GM21381 (cell line): ENCODE measurements at regions not wholly inside any gene's neighbourhood (a gene's known extent, or its start where the extent isn't known, plus 50 kb on each side); places are given as distances from the start of the nearest gene placed in this dataset.

Experiments
- ATAC-seq: cut with Tn5 transposase; IDR thresholded peaks from one replicate; pipeline ENCODE4 v1.9.1; 2021; ENCODE audit warnings: mild to moderate bottlenecking, moderate library complexity; ENCODE audit not compliant: unreplicated experiment

DNA sequence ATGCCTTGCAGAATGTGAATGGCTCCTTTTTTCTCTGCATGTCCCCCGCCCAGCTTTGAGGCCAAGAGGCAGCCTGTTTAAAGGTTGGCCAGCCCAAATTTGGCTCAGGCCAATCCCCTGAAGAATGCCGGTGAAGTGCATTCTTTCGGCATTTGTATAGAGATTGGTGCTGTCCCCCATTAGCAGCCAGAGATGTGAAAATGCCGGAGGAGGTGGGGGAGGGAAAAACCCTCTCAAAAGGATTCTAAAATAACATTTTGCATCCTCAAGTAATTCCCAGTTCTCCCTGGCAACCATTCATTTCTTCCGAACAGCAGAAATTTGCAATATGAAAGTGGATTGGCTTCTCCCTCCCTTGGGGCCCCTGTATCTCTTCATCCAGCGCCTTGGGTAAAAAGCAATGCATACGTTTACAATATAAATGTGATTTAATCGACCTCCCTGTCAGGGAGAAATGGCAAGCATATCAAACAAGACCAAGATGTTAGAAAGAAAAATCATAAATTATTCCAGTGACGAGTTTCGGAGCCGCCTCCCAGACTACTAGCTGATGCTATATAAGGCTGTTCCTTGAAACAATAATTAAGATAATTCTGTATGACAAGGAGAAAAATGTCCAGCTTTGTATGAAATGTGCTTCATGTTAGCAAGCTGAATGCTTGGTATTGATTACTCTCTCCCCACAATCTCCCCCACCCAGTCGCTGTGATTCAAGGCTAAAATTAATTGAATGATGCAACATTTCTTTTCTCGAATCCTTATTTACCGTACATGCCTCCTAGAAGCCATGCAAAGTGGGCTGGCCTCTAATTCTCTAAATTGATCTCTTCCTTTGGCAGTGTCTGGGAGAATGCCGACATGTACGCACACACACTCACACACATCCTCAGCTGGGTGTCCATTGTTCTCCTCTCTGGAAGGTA lies 323.7 kb downstream of the RPS24 start:
- no peak for ATAC-seq

DNA sequence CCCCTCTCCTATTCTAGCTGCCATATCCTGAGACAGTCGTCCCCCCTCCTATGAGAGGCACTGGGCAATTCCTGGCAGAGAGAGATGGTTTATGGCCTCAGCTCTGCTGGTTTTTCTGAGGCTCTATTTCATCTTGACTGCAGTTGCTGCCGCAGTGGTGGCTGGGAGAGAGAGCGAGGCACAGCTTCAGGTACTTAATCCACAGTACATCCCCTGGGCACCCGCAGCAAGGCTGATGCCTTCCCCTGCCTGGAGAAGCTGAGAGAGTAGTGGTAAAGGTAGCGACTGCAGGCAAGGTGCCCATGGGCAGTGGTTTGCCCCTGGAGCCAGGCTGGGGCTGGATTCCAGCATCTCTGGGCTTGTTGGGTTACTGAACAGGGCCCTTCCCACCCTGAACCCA lies 324.7 kb downstream of the RPS24 start:
- no peak for ATAC-seq

DNA sequence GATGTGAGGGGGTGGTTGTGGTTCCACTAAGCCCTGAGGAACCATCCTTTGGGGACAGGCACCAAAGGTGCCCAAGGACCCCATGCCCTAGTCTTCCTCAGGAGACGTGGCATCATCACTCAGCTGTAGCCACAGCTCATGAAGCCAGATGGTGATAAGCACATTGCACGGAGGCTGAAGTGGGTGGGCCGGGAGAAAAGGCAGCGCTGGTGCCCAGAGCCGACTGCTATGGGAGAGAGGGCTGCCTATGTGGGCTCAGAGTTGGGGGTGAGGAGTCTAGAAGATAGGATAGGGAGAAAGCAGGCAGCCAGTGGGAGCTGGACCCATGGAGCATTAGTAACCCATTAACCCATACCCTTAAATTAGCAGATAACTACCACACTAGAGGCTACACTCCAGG lies 325.3 kb downstream of the RPS24 start:
- no peak for ATAC-seq

DNA sequence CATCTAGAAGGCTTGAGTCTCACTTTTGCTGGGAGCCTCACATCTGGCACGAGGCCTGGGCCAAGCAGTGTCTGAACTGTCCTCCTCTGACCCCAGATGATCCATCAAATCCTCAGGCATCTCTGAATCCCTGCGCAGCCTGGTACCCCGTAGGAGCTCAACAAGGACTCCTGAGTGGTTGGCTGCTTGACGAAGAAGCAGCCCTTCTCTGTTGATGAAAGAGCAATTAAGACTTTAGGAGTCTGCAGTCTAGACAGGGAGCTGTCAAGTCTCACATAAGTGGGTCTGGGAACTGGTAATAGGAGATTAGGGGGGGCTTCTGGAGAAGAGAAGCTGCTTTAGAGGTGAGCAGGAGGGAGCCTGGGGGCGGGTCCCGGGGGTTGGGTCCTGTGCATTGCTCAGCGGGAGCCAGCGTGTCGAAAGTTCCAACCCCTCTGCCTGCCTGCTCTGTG lies 326.0 kb downstream of the RPS24 start:
- ATAC-seq = no peak

DNA sequence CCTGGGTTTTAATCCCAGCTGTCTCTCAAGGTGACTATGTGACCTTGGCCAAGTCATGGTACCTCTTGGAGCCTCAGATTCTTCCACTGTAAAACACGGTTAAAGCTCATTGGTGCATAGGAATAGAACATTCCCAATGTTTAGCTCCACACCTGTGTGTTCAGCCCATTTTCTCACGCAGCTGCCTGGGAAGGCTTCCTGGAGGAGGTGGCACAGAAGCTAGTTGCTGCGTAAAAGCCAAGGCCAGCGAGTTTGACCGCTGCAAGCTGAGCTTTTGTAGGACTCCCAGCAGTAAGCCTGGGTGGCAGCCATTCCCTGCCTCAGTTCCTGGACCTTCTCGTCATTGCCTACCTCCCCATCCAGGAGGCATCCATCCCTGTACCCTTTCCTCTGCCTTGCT lies 326.6 kb downstream of the RPS24 start:
- ATAC-seq = no peak

DNA sequence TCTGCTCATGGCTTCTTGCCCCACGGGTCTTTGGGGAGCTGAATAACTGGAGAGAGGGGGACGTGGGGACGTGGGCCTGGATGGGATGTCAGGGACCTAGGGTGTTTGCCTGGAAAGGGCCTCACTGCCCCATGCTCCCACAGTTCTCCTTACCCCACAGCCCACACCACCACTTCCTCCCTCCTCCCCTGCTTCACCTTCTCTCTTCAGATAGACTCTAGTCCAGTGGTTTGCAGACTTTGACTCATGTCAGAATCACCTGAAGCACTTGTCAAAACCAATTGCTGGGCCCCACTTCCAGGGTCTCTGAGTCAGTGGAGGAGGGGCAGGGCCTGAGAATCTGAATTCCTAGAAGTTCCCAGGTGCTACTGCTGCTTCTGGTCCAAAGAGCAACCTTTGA lies 327.4 kb downstream of the RPS24 start:
- no peak for ATAC-seq

DNA sequence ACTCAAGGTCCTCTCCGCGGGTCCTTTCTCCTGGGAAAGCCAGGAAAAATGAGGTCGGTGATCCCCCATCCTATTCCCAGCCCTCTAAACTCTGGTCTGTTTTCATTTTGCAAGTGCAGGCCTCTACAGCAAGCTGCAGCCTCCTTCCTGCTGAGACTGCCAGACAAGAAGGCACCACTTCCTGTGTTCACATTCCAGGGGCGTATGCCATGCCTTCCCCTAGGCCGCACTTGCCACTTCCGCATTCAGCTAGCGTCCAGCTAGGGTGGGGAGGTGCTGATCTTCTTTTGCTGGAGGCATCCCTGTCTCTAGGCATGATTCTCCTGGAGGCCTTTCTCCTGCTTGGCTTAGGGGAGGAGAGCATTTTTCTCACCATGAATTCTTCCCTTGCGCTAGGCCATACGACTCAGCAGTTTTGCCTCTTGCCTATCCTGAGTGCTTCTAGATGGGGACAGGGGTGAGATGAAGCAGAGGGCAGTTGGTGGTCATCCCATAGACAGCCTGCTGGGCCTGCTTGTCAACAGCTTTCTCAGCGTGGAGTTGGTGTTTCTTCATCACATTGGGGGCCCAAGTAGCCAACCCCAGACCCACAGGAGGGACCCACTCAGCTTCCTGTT lies 328.9 kb downstream of the RPS24 start:
- no peak for ATAC-seq

DNA sequence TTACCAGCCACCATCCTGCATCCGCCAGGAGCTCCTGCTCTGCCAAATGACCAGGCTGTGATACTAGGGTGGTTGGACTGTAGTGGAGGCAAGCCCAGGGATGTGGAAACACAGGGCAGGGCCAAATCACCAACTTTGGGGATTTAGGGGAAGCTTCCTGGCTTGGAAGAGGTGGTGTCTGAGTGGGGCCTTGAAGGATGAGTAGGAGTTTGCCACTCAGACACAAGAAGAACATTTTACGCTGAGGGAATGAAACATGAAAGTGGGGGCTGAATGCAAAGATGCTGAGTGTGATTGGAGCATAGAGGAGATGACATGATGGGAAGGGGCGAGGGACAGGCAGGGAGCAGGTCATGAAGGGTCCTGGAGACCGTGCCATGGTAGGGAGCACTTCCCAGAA lies 329.5 kb downstream of the RPS24 start:
- ATAC-seq = no peak

DNA sequence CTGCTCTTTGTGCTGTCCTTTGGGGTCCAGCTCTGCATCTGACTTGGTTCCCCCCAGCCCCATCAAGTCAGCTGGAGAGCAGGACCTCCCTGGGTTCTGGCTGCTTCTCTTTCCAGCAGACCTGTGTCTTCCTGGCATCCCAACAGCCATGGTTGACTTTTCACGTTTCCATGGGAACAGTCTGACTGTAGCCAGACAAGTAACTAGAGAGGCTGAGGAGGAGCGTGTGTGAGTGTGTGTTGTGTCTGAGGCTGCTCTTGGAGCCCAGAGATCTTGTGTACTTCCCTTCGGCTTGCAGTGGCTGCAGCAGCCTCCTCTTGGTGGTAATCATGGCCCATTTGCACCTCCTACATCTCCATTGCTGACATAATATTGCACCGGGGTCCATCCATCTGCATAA lies 332.0 kb downstream of the RPS24 start:
- no peak for ATAC-seq

DNA sequence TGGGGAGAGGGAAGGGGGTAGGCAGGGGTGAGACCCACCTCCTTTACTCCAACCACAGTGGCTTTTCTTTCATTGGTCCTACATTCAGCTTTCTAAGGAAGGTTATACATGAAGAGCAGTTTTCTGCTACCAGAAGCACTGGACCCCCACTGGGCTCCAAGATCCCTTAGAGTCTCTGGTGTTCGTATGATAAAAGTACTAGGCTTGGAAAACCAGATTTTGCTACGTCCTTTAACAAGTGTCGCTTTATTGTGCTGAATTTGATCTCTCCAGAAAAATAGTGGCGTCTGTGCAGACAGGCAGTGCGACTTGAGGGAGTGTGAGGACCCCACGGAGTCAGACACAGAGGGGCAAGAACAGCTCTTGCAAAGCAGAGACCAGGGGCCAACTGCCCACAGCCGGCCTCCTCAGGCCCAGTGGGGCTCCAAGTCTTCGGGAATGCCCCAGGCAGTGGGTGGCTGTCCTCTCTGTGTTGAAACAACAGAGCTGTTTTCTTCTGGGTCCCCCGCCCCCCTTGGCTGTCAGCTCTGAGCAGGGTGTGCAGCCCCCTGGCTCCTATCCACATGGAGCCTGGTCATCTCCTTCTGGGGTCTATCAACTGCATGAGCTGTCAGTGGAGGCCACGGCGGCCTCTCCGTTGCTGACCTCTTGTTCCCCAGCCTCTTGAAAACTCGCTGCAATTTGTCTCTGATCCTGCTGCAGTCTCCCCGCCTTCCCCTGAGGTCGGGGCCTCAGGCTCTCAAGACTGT lies 333.2 kb downstream of the RPS24 start:
- ATAC-seq = no peak

DNA sequence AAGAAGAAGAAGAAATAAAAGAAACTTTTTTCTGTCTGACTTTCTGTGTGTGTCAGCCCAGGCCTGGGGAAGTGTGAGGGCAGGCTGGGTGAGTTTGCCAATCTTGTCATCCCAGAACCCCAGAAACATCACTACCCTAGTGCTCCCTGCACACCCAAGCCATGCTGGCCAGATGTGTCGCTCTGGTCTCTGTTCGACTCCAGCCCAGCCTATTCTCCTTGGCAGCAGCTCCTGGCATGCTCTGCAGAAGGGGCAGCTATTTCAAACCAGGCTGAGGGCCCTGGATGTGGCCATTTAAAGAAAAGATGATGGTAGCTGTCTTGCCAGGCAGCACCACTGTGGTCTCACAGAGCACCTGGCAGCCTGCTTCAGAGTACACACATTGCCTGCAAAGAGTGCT lies 334.1 kb downstream of the RPS24 start:
- ATAC-seq = no peak

DNA sequence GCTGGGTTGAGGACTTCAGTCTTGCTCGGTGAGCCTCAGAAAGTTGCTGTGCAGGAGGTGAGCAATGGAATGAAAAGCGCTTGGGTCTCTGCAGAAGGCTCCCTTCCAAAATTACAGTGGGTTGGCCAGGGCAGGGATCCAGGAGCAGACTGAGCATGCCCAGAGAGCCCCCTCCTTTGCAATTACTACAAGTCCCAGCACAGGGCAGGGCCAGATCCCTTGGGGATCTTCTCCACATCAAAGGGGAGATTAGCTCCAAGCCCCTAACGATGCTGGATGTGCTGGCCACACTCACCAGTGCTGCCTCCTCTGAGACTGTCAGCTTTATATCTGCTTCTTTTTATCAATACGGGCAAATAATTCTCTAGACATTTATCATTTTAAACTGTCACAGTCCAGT lies 337.5 kb downstream of the RPS24 start:
- ATAC-seq = no peak

DNA sequence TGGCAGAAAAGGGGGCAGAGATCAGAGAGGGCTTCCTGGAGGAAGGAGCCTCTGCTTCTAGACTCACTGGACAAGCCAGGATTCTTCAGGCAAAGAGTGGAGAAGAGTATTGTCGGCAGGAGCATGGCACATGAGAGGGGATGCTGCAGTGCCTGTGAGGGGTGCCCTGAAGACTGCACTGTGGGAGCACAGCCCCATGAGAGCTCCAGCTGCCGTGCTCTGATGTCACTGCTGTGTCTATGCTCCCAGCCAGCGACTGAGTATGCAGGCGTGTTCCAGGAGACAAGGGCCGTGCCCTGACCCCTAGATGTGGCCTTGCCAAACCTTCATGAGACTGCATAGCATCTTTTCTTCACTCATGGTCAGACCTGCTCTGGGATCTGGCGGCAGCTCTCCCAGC lies 339.1 kb downstream of the RPS24 start:
- no peak for ATAC-seq

DNA sequence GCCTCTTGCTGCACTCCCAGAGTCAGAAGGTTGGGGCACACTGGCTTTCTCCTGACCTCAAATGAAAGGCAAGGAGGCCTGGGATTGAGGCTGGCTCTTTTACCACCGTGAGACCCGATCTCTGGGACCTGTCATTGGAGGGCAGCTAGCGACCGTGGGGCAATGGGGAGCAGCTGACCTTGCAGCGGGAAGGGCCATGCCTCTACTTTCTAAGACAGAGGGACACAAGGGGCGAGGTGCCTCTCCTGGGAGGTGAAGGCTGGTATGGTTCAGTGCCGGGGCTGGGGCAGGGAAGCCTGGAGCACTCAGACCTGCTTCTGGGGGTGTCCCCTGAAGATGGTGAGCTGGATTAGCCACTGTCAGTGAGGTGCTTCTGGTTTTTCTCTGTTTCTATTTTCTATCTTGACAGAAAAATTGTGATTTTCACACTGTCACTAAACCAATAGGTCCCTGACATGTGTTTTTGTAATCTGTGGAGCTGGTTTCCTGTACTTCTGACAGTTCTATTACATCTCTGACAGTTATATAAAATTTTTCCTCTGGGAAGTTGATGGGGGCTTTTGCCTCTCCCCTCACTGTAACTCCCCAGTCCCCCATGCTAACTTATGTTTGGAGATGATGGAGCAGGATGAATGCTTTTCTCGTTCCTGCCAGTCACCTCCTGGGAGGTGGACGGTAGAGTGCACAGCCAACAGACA lies 340.8 kb downstream of the RPS24 start:
- ATAC-seq = no peak

DNA sequence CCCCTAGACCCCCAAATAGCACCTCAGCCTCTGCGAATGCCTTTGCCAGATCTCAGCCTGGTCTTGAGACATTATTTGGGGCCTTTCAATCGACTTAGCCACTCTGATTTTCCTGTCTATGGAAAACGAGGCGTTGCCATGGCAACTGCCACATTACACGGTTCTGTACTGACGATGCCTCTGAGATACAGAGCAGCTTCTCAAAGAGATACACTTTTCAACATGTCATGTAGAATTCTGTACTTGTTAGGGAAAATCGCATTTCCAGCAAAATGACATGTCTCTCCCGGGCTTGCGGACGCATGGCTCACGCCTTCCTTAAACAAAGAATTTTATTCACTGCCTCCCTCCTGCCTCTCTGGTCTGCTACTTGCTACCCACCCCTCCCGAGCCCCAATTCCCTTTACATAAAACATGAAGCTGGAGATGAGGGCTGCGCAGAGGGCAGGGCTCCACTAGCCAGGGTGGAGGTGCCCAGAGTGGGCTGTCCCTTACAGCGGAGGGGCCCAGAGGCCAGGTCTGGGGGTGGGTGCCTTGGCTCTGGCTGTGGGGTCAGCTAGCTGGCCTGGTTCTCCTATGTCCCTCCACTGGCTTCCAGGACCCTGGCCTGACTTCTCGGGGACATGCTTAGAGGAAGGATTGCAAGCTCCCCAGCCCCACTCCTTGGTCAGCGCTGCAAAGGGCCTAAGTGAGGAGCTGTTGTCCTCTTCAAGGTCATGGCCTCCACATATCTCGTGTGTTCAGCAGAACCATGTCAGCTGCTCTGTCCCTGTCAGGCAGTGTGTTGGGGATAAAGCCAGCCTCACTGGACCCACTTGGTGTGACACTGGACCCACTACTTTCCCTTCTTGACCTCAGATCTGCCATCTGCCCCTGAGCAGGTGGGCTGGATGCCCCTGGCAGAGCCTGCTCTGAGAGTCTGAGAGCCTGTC lies 342.5 kb downstream of the RPS24 start:
- no peak for ATAC-seq

DNA sequence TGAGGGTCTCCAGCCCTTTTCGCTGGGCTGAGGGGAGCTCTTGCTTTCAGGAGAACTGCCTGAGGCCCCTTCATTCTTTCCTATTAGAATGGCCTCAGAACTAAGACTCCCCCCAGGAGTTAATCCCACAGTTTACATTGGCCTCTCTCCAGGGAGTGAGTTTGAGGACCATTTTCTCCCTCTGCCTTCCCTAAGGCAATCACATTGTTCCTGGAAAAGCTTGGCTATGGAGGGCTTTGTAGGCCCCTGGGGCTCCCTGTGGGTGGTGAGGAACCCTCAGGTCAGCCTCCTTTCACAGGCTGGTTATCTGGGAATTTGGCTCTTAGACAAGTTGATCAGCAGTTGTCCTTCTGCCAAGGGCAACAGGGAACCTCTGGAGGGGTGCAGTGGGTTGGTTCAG lies 343.7 kb downstream of the RPS24 start:
- no peak for ATAC-seq

DNA sequence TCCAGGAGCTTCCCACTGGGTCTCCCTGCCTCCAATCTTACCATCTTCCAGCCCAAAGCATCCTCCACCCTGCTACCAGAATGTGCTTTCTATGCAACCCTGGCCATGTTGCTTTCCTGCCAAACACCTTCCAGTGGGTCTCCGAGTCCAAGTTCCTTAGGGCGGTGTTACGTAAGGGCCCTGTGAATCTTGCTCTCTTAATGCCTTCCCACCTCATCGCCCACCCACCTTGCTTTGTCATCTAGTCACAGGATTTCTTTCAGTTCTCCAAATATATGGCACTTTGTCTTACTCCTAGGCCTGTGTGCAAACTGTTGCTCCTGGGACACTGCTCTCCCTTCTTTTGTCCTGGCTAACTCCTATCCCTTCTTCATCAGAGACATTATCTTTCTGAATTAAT lies 344.5 kb downstream of the RPS24 start:
- ATAC-seq = no peak

DNA sequence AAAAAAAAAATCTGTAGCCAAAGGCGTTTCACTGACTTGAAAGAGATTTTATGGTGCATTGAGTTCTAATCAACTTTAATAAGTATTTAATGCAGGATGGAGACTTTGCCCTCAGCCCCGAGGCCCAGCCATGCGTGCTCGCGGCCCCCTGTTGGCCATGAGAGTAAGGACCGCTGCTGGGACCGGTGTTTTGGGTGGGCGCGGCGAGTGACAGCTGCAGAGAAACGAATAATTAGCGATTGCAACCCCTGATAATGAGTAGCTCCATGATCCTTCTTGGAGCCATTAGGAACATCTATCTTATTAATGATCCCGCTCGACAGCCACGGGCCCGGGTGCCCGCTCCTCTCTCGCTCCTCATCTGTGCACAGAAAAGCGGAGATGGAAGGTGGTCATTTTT lies 347.4 kb downstream of the RPS24 start:
- no peak for ATAC-seq

DNA sequence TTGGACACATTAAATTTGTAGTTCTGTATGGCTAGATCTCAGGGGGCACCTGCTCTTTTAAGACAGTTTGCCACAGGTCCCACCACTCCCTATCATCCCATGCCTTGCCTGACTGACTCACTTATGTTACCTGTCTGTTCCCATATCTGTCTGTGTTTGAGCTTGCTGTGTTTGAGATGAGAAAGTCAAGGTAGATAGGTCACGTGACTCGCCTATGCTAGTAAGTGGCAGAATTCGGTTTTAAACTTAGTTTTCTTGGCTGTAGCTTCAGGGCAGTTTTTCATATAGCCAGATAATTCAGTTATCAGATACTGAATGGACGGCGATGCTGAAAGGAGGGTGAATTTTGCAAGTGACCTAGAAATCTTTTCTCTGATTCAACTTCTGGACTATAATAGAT lies 348.4 kb downstream of the RPS24 start:
- ATAC-seq = no peak

DNA sequence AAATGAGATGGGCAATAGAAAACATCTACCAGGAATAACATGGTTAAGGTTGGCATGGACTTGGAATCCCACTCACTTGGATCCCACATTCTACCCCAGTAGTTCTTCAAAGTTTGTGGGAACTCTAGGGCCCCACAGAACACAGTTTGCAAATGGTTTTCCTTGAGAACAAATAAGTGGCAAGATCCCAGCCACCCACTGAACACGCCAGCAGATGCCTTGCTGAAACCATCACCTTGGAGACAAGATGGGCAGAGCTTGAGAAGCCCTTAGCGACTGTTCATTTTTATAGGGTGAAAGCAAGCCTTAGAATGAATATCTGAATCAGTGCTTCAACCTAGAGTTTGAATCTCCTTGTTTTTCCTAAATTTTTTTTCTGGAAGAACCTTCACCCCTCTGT lies 349.1 kb downstream of the RPS24 start:
- ATAC-seq = no peak
